ENCODE measurements at regions not wholly inside any gene's neighbourhood (a gene's known extent, or its start where the extent isn't known, plus 50 kb on each side); places are given as distances from the start of the nearest gene placed in this dataset.

DNA sequence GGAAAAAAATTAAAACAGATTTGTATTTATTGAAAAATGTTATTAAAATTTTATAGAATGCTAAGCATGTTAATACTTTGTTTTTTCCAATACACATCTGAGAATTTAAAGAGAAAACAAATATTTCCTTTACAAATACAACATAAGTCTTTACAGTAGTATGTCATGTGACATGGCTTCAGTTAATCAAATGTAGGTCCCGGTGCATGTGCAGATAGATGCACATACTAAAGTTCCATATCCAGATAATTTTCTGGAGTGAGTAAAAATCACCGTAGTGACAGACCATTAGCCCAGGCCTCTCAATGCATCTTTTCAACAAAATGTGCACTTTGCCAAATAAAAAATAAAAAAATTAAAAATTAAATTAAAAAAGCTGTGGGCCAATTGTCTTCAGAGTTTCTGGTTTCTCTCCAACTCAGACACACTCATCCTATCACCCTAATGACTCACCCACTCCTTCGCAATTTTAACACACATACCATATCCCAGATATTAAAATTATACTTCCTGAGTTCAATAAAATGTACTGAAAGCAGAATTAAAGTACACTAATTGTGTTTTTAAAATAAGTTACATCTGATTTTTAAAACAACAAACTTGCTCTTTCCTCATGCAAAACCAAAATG lies 508.1 kb downstream of the NR2F1-AS1 start:
- TF ChIP-seq NFIC (IDR thresholded peaks at IDR 0.05) = no peak
- TF ChIP-seq CEBPB (IDR thresholded peaks at IDR 0.05) = no peak
- TF ChIP-seq TAF1 (IDR thresholded peaks at IDR 0.05; ENCODE audit: low read depth) = no peak
- TF ChIP-seq YY1 (IDR thresholded peaks at IDR 0.05; ENCODE audit: low read depth) = no peak
- TF ChIP-seq REST (IDR thresholded peaks at IDR 0.05; ENCODE audit: low read depth) = no peak
- no peak for TF ChIP-seq FOXM1 (IDR thresholded peaks at IDR 0.05; ENCODE audit: borderline replicate concordance, low read depth)
- TF ChIP-seq TCF12 (IDR thresholded peaks at IDR 0.05; ENCODE audit: low read depth) = no peak
- TF ChIP-seq EP300 (IDR thresholded peaks at IDR 0.05; ENCODE audit: borderline replicate concordance) = no peak
- no peak for TF ChIP-seq MAX (IDR thresholded peaks at IDR 0.05)
- no peak for TF ChIP-seq ZBTB7A (IDR thresholded peaks at IDR 0.05; ENCODE audit: low read depth)
- TF ChIP-seq CREB1 (IDR thresholded peaks at IDR 0.05; ENCODE audit: low read depth) = no peak
- no peak for TF ChIP-seq EGR1 (IDR thresholded peaks at IDR 0.05)
